ENCODE measurements at regions not wholly inside any gene's neighbourhood (a gene's known extent, or its start where the extent isn't known, plus 50 kb on each side); places are given as distances from the start of the nearest gene placed in this dataset.
A peak's percentile ranks its signal among the peaks of the same experiment; 100 is the strongest.

GRCh38 chr4:24419181-24420034 is 164.9 kb downstream of the DHX15 start:
- peak; percentile 73 for DNase-seq (ENCODE audit: extremely low read depth, low read depth)

- DNase-seq (ENCODE audit: extremely low read depth, low read depth): no peak
These were observed 167.1 kb downstream of the DHX15 start for GRCh38 chr4:24417206-24417605.

GRCh38 chr4:24416293-24416692 is 168.1 kb downstream of the DHX15 start:
- DNase-seq (ENCODE audit: extremely low read depth, low read depth): no peak

GRCh38 chr4:24413311-24413784 is 171.0 kb downstream of the DHX15 start:
- DNase-seq (ENCODE audit: extremely low read depth, low read depth): no peak

GRCh38 chr4:24411806-24412205 is 172.5 kb downstream of the DHX15 start:
- DNase-seq (ENCODE audit: extremely low read depth, low read depth): no peak

- no peak for DNase-seq (ENCODE audit: extremely low read depth, low read depth)
These were observed 173.1 kb downstream of the DHX15 start for GRCh38 chr4:24411299-24411698.

GRCh38 chr4:24408640-24409039 is 175.7 kb downstream of the DHX15 start:
- no peak for DNase-seq (ENCODE audit: extremely low read depth, low read depth)

GRCh38 chr4:24405926-24406325 is 178.4 kb downstream of the DHX15 start:
- no peak for DNase-seq (ENCODE audit: extremely low read depth, low read depth)

- no peak for DNase-seq (ENCODE audit: extremely low read depth, low read depth)
These were observed 179.0 kb downstream of the DHX15 start for GRCh38 chr4:24405341-24405740.

GRCh38 chr4:24404281-24404680 is 180.1 kb downstream of the DHX15 start:
- no peak for DNase-seq (ENCODE audit: extremely low read depth, low read depth)

- DNase-seq (ENCODE audit: extremely low read depth, low read depth): no peak
These were observed 181.1 kb downstream of the DHX15 start for GRCh38 chr4:24403265-24403664.

- DNase-seq (ENCODE audit: extremely low read depth, low read depth): no peak
These were observed 183.8 kb downstream of the DHX15 start for GRCh38 chr4:24400537-24400936.

GRCh38 chr4:24396988-24397387 is 187.4 kb downstream of the DHX15 start:
- DNase-seq (ENCODE audit: extremely low read depth, low read depth): no peak

- no peak for DNase-seq (ENCODE audit: extremely low read depth, low read depth)
These were observed 188.4 kb downstream of the DHX15 start for GRCh38 chr4:24395937-24396336.

GRCh38 chr4:24394041-24394440 is 190.3 kb downstream of the DHX15 start:
- DNase-seq (ENCODE audit: extremely low read depth, low read depth): no peak

GRCh38 chr4:24392613-24393012 is 191.7 kb downstream of the DHX15 start:
- DNase-seq (ENCODE audit: extremely low read depth, low read depth): no peak

GRCh38 chr4:24382381-24382780 is 202.0 kb downstream of the DHX15 start:
- DNase-seq (ENCODE audit: extremely low read depth, low read depth): no peak

GRCh38 chr4:24380957-24381665 is 203.2 kb downstream of the DHX15 start:
- DNase-seq (ENCODE audit: extremely low read depth, low read depth): no peak

GRCh38 chr4:24373704-24374103 is 210.7 kb downstream of the DHX15 start:
- DNase-seq (ENCODE audit: extremely low read depth, low read depth): no peak

GRCh38 chr4:24372881-24373280 is 211.5 kb downstream of the DHX15 start:
- DNase-seq (ENCODE audit: extremely low read depth, low read depth): no peak

GRCh38 chr4:24372341-24372740 is 212.0 kb downstream of the DHX15 start:
- DNase-seq (ENCODE audit: extremely low read depth, low read depth): no peak

- no peak for DNase-seq (ENCODE audit: extremely low read depth, low read depth)
These were observed 213.9 kb downstream of the DHX15 start for GRCh38 chr4:24370421-24370820.
